ENCODE measurements at regions not wholly inside any gene's neighbourhood (a gene's known extent, or its start where the extent isn't known, plus 50 kb on each side); places are given as distances from the start of the nearest gene placed in this dataset. TPM values are rescaled to one million over a fixed set of nuclear protein-coding genes. Genes with fewer than 3 reads are reported as not detected.

GRCh38 chr3:145983101-145983500 lies 177.9 kb downstream of the PLOD2 start:
- no peak for DNase-seq (ENCODE audit: low read depth)

Small RNA genes in the stretch of these regions (small RNA-seq; reads per million reads assigned to genes)
- not detected for gene RNA5SP144
